K562 (cell line): ENCODE measurements at regions not wholly inside any gene's neighbourhood (a gene's known extent, or its start where the extent isn't known, plus 50 kb on each side); places are given as distances from the start of the nearest gene placed in this dataset.

Source experiments
- CGGBP1 ChIP-seq: fragments of 250-450 bp; sonication (Bioruptor Pico); IDR thresholded peaks from 2 replicates; pipeline ENCODE4 v1.9.0; 2021; ENCODE audit warnings: mild to moderate bottlenecking
- CREB1 ChIP-seq, 2 experiments: sonication (generic) in 1 of 2; formaldehyde crosslinking in 1 of 2; IDR thresholded peaks; 2 replicates each; pipeline versions ENCODE4 v1.6.1 to v1.8.0; 2012 to 2022; ENCODE audit warnings: inconsistent platforms in 1 of 2, mild to moderate bottlenecking in 1 of 2, missing genetic modification reagents in 1 of 2, moderate library complexity in 1 of 2
- E2F5 ChIP-seq: sonication (generic); formaldehyde crosslinking; IDR thresholded peaks from 2 replicates; pipeline ENCODE4 v1.8.0; 2022; ENCODE audit warnings: mild to moderate bottlenecking, missing genetic modification reagents
- ETS2 ChIP-seq: IDR thresholded peaks from 2 replicates; pipeline ENCODE4 v1.6.1; 2016; ENCODE audit warnings: borderline replicate concordance, missing genetic modification characterization, mild to moderate bottlenecking, moderate library complexity, missing compliant biosample characterization; ENCODE audit not compliant: poor library complexity, severe bottlenecking
- GATA2 ChIP-seq: sonication (generic); formaldehyde crosslinking; IDR thresholded peaks from 2 replicates; pipeline ENCODE4 v1.4.0; 2020; ENCODE audit warnings: mild to moderate bottlenecking, missing genetic modification reagents
- GATAD2A ChIP-seq: fragments of 450-650 bp; IDR thresholded peaks from 2 replicates; pipeline ENCODE4 v1.6.1; 2017
- JUNB ChIP-seq: fragments of 450-650 bp; formaldehyde crosslinking; conservative IDR thresholded peaks from 2 replicates; pipeline ENCODE4 v1.4.0; 2020; ENCODE audit warnings: mild to moderate bottlenecking
- KDM4B ChIP-seq, 2 experiments: fragments of 450-650 bp in 1 of 2; sonication (generic) in 1 of 2; IDR thresholded peaks; 2 replicates each; pipeline ENCODE4 v1.6.1; 2016 to 2017; ENCODE audit warnings: borderline replicate concordance in 2 of 2, antibody characterized with exemption in 1 of 2, low read depth in 1 of 2, mild to moderate bottlenecking in 1 of 2
- L3MBTL2 ChIP-seq: fragments of 450-650 bp; IDR thresholded peaks from 2 replicates; pipeline ENCODE4 v1.6.1; 2016; ENCODE audit warnings: mild to moderate bottlenecking, moderate library complexity
- LEF1 ChIP-seq: fragments of 450-650 bp; IDR thresholded peaks from 2 replicates; pipeline ENCODE4 v1.6.1; 2016; ENCODE audit warnings: mild to moderate bottlenecking
- MCM3 ChIP-seq: fragments of 450-650 bp; IDR thresholded peaks from 2 replicates; pipeline ENCODE4 v1.6.1; 2016
- MED1 ChIP-seq: sonication (generic); formaldehyde crosslinking; IDR thresholded peaks from 2 replicates; pipeline ENCODE4 v1.8.1; 2023; ENCODE audit warnings: missing genetic modification reagents, borderline replicate concordance
- MEF2D ChIP-seq: conservative IDR thresholded peaks from 2 replicates; pipeline ENCODE4 v1.6.1; 2016; ENCODE audit warnings: low read depth, missing genetic modification characterization, missing compliant biosample characterization
- MEIS2 ChIP-seq: fragments of 450-650 bp; IDR thresholded peaks from 2 replicates; pipeline ENCODE4 v1.6.1; 2014; ENCODE audit warnings: mild to moderate bottlenecking; ENCODE audit not compliant: partially characterized antibody
- PHF21A ChIP-seq: fragments of 450-650 bp; IDR thresholded peaks from 2 replicates; pipeline ENCODE4 v1.6.1; 2017; ENCODE audit warnings: low read depth, borderline replicate concordance
- PHF8 ChIP-seq: fragments of 200-600 bp; sonication (generic); IDR thresholded peaks from 2 replicates; pipeline ENCODE4 v1.6.1; 2012; ENCODE audit warnings: mixed run types, mild to moderate bottlenecking, inconsistent platforms, low read length, moderate library complexity, borderline replicate concordance
- PREB ChIP-seq: sonication (generic); formaldehyde crosslinking; IDR thresholded peaks from 2 replicates; pipeline ENCODE4 v1.8.1; 2023; ENCODE audit warnings: mild to moderate bottlenecking, missing genetic modification reagents
- TAF7 ChIP-seq: fragments of 450-650 bp; IDR thresholded peaks from 2 replicates; pipeline ENCODE4 v1.6.1; 2016; ENCODE audit warnings: missing genetic modification characterization, missing compliant biosample characterization
- XRCC4 ChIP-seq: IDR thresholded peaks from one replicate; pipeline ENCODE4 v1.6.1; 2011; ENCODE audit not compliant: insufficient read depth, insufficient read length; ENCODE audit errors: extremely low read depth
- ZBTB33 ChIP-seq: sonication (generic); formaldehyde crosslinking; IDR thresholded peaks from 2 replicates; pipeline ENCODE4 v1.8.1; 2023; ENCODE audit warnings: mild to moderate bottlenecking, missing genetic modification reagents
- ZBTB7A ChIP-seq: IDR thresholded peaks from 2 replicates; pipeline ENCODE4 v1.6.1; 2011; ENCODE audit warnings: low read depth, mild to moderate bottlenecking, low read length, moderate library complexity, borderline replicate concordance; ENCODE audit not compliant: control insufficient read depth
- ZNF134 ChIP-seq: fragments of 250-450 bp; sonication (Bioruptor Pico); conservative IDR thresholded peaks from 2 replicates; pipeline ENCODE4 v1.4.0; 2020
- ZNF57 ChIP-seq: fragments of 450-650 bp; formaldehyde crosslinking; IDR thresholded peaks from 2 replicates; pipeline ENCODE4 v1.4.0; 2020; ENCODE audit warnings: mild to moderate bottlenecking, moderate library complexity
- ZNF707 ChIP-seq: fragments of 250-450 bp; sonication (Bioruptor Pico); conservative IDR thresholded peaks from 2 replicates; pipeline ENCODE4 v1.8.0; 2022; ENCODE audit warnings: inconsistent platforms, mild to moderate bottlenecking, moderate library complexity
- ZNF76 ChIP-seq: fragments of 250-450 bp; sonication (Bioruptor Pico); IDR thresholded peaks from 2 replicates; pipeline ENCODE4 v1.4.0; 2020; ENCODE audit warnings: mild to moderate bottlenecking, moderate library complexity, borderline replicate concordance
- ZNF830 ChIP-seq: fragments of 250-450 bp; sonication (Bioruptor Pico); IDR thresholded peaks from 2 replicates; pipeline ENCODE4 v1.5.0; 2021; ENCODE audit warnings: mild to moderate bottlenecking

- TF ChIP-seq JUNB (CRISPR knock-in tag) (no peak), ZNF134 (CRISPR knock-in tag) (no peak), TAF7 (tag) (no peak), MEF2D (tag) (peak; percentile 58; the same call in 1 of the 2 replicates), GATA2 (CRISPR knock-in tag) (0 out of 2 replicates have a peak, but pooled peaks have one; percentile 33), ZBTB7A (no peak), XRCC4 (no peak), GATAD2A (no peak), PHF21A (no peak), LEF1 (peak; percentile 26; the same call in 1 of the 2 replicates), PHF8 (no peak), E2F5 (CRISPR knock-in tag) (no peak), KDM4B (IDR thresholded peaks at IDR 0.05; ENCODE audit: borderline replicate concordance in 2 of 2, low read depth in 1 of 2) (0 out of 4 replicates have a peak, but pooled peaks of 1 of the 2 experiments have one; percentile 7), ZNF830 (CRISPR knock-in tag) (no peak), ZBTB33 (CRISPR knock-in tag) (no peak), CGGBP1 (CRISPR knock-in tag) (no peak), ZNF76 (CRISPR knock-in tag) (no peak), MEIS2 (peak; percentile 97), PREB (no peak), MCM3 (no peak), ZNF707 (CRISPR knock-in tag) (no peak), CREB1 (IDR thresholded peaks at IDR 0.05) (no peak), CREB1 (CRISPR knock-in tag; IDR thresholded peaks at IDR 0.05) (no peak), ZNF57 (no peak), MED1 (CRISPR knock-in tag) (no peak), L3MBTL2 (peak; percentile 24; the same call in 1 of the 2 replicates), ETS2 (tag) (no peak)
Measured at GRCh38 chr7:106584914-106585759, 75.8 kb downstream of the CCDC71L start (continued).
